Choroid plexus epithelial cell (primary cell): ENCODE measurements at regions not wholly inside any gene's neighbourhood (a gene's known extent, or its start where the extent isn't known, plus 50 kb on each side); places are given as distances from the start of the nearest gene placed in this dataset.
A peak's percentile ranks its signal among the peaks of the same experiment; 100 is the strongest.
"Not testable (repeated sequence)": the region's sequence is repeated elsewhere in the genome, so short reads cannot be mapped to it uniquely, and the experiment has no call there.

Experiments used
- DNase-seq: peaks from one replicate; pipeline ENCODE4 v3.0.0-alpha.2; 2010; ENCODE audit warnings: low read depth
- H3K4me3 ChIP-seq: 2 replicates; pipeline ENCODE4 v1.5.1; 2011; ENCODE audit warnings: low read depth, mild to moderate bottlenecking, control low read depth, low read length, moderate library complexity
- CTCF ChIP-seq: conservative IDR thresholded peaks from 2 replicates; pipeline ENCODE4 v1.5.1; 2011; ENCODE audit warnings: low read depth, mild to moderate bottlenecking, control low read depth, inconsistent platforms, low read length, moderate library complexity

GRCh38 chr13:44837250-44837649 lies 152.0 kb downstream of the NUFIP1 start:
- peak; percentile 60 for DNase-seq

GRCh38 chr13:44834404-44834803 lies 154.9 kb downstream of the NUFIP1 start:
- TF ChIP-seq CTCF: no peak
- DNase-seq: no peak
- no peak overlapping the region for H3K4me3 ChIP-seq

More at GRCh38 chr13:44837250-44837649, 152.0 kb downstream of the NUFIP1 start:
- TF ChIP-seq CTCF: no peak
- no peak overlapping the region for H3K4me3 ChIP-seq

- no peak for TF ChIP-seq CTCF
- DNase-seq: no peak
Measured at GRCh38 chr13:44833626-44834025, 155.6 kb downstream of the NUFIP1 start.

GRCh38 chr13:44833139-44833538 lies 156.1 kb downstream of the NUFIP1 start:
- no peak overlapping the region for H3K4me3 ChIP-seq
- no peak for DNase-seq
- no peak for TF ChIP-seq CTCF

More at GRCh38 chr13:44833626-44834025, 155.6 kb downstream of the NUFIP1 start:
- H3K4me3 ChIP-seq: no peak overlapping the region

- no peak for TF ChIP-seq CTCF
- no peak overlapping the region for H3K4me3 ChIP-seq
- no peak for DNase-seq
Measured at GRCh38 chr13:44826591-44827350, 162.5 kb downstream of the NUFIP1 start.

GRCh38 chr13:44825953-44826352 lies 163.3 kb downstream of the NUFIP1 start:
- TF ChIP-seq CTCF: no peak
- no peak for DNase-seq
- H3K4me3 ChIP-seq: no peak overlapping the region

- DNase-seq, H3K4me3 ChIP-seq: not testable (repeated sequence)
Measured at GRCh38 chr13:44823555-44823954, 165.7 kb downstream of the NUFIP1 start.
